SK-N-SH (cell line): ENCODE measurements at regions not wholly inside any gene's neighbourhood (a gene's known extent, or its start where the extent isn't known, plus 50 kb on each side); places are given as distances from the start of the nearest gene placed in this dataset.

Source experiments
- EP300 ChIP-seq, 2 experiments: IDR thresholded peaks; 2 replicates each; pipeline versions ENCODE4 v1.4.0 to v1.6.1; 2012; ENCODE audit warnings: borderline replicate concordance in 1 of 2, low read depth in 1 of 2, low read length in 1 of 2
- JUND ChIP-seq: IDR thresholded peaks from 2 replicates; pipeline ENCODE4 v1.4.0; 2012
- YY1 ChIP-seq: IDR thresholded peaks from 2 replicates; pipeline ENCODE4 v1.4.0; 2012; ENCODE audit warnings: low read depth, mild to moderate bottlenecking
- TF ChIP-seq, protein P1 (sequence below): fragments of 150-350 bp; IDR thresholded peaks from 2 replicates; pipeline ENCODE4 v1.6.1; 2017; ENCODE audit warnings: antibody characterized with exemption, low read length, low read depth, borderline replicate concordance
- TF ChIP-seq, protein P2 (sequence below): fragments of 200-600 bp; sonication (generic); IDR thresholded peaks from 2 replicates; pipeline ENCODE4 v1.6.1; 2017; ENCODE audit warnings: antibody characterized with exemption, mild to moderate bottlenecking, moderate library complexity

DNA sequence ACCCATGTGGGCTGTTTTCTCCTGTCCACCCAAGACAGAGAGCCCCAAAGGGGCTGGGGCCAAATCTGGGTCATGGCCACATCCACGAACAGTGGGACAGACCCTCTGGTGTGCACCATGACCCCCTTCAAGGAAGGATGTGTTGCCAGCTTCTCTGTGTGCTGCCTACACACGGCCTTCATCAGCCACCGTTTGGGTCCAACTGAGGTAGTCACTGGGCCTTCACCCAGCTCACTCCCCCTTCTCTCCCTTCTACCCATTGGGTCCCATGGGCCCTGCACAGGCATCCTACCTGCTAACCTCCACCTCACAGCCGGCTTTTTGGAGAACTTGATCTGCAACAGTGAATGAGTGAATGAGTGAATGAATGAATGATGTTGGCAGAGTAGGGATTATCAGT lies 1484.9 kb downstream of the BRD1 start:
- TF ChIP-seq YY1 (no peak), JUND (no peak), EP300 (IDR thresholded peaks at IDR 0.05; ENCODE audit: borderline replicate concordance in 1 of 2, low read depth in 1 of 2, low read length in 1 of 2) (no peak)
- TF ChIP-seq, protein P1, sequence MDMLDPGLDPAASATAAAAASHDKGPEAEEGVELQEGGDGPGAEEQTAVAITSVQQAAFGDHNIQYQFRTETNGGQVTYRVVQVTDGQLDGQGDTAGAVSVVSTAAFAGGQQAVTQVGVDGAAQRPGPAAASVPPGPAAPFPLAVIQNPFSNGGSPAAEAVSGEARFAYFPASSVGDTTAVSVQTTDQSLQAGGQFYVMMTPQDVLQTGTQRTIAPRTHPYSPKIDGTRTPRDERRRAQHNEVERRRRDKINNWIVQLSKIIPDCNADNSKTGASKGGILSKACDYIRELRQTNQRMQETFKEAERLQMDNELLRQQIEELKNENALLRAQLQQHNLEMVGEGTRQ = no peak
- TF ChIP-seq, protein P2, sequence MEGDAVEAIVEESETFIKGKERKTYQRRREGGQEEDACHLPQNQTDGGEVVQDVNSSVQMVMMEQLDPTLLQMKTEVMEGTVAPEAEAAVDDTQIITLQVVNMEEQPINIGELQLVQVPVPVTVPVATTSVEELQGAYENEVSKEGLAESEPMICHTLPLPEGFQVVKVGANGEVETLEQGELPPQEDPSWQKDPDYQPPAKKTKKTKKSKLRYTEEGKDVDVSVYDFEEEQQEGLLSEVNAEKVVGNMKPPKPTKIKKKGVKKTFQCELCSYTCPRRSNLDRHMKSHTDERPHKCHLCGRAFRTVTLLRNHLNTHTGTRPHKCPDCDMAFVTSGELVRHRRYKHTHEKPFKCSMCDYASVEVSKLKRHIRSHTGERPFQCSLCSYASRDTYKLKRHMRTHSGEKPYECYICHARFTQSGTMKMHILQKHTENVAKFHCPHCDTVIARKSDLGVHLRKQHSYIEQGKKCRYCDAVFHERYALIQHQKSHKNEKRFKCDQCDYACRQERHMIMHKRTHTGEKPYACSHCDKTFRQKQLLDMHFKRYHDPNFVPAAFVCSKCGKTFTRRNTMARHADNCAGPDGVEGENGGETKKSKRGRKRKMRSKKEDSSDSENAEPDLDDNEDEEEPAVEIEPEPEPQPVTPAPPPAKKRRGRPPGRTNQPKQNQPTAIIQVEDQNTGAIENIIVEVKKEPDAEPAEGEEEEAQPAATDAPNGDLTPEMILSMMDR = no peak
